Psoas muscle (tissue), 7 donors: ENCODE measurements at regions not wholly inside any gene's neighbourhood (a gene's known extent, or its start where the extent isn't known, plus 50 kb on each side); places are given as distances from the start of the nearest gene placed in this dataset.

ENCODE experiments used
- ATAC-seq, 4 donors: fragments of 200-7000 bp; cut with Tn5 transposase; one replicate each; pipeline ENCODE4 v1.9.1; 2020; ENCODE audit warnings: moderate library complexity in 3 of 4, mild to moderate bottlenecking in 2 of 4
- DNase-seq, 2 donors: peaks; one replicate each; pipeline ENCODE4 v3.0.0-alpha.2; 2020
- H3K27ac ChIP-seq: fragments of 200-600 bp; one replicate; pipeline ENCODE4 v1.8.0; 2022
- H3K27me3 ChIP-seq, 3 donors: fragments of 200-600 bp in 1 of 3; one replicate each; pipeline versions ENCODE4 v1.6.1 to v1.8.0; 2013 to 2022; ENCODE audit warnings: low read length in 2 of 3, mild to moderate bottlenecking in 2 of 3, moderate library complexity in 1 of 3; ENCODE audit not compliant: insufficient read depth in 3 of 3
- H3K36me3 ChIP-seq, 2 donors: fragments of 200-600 bp in 1 of 2; one replicate each; pipeline versions ENCODE4 v1.6.1 to v1.8.0; 2013 to 2022; ENCODE audit warnings: low read depth in 1 of 2, mild to moderate bottlenecking in 1 of 2, moderate library complexity in 1 of 2; ENCODE audit not compliant: insufficient read depth in 1 of 2
- H3K4me1 ChIP-seq: fragments of 200-600 bp; one replicate; pipeline ENCODE4 v1.8.0; 2022
- H3K4me3 ChIP-seq: fragments of 200-600 bp; one replicate; pipeline ENCODE4 v1.8.0; 2022; ENCODE audit warnings: mild to moderate bottlenecking
- H3K9me3 ChIP-seq: fragments of 200-600 bp; one replicate; pipeline ENCODE4 v1.8.0; 2022
- CTCF ChIP-seq: fragments of 200-600 bp; IDR thresholded peaks from one replicate; pipeline ENCODE4 v1.8.0; 2022; ENCODE audit warnings: antibody characterized with exemption
- WGBS, 3 donors: extraction: QIAGEN DNeasy Blood & Tissue Kit; methylation state at CpG; one replicate each; pipeline versions ENCODE4 v1.1.6 to v1.1.7; 2013; 5-methylcytosine and 5-hydroxymethylcytosine counted together
- intact Hi-C, 2 donors: fragments of 100-400 bp; cut with DNase I; formaldehyde crosslinking; loops; one replicate each; pipeline versions ENCODE4 v1.11.0 to v1.14.2; 2022
- donor health status: healthy with polysubstance abuse.
- donor health status: DM: no; HTN: no; CAD: no; lungs with moderate emphysema.
- donor health status: Bipolar disorder and iron deficiency.
- donor health status: healthy.
- donor health status: DM: yes; HTN: yes; CAD: no.
- donor health status: DM: no; HTN: no; CAD: no.
- donor health status: DM: yes; HTN: yes; CAD: no.

- Histone ChIP-seq H3K4me3 (no peak overlapping the region), H3K27me3 (peaks cover 0 to 2% (median 0%) of the 10 kb centered on the region in 3 donors), H3K4me1 (no peaks in the 10 kb centered on the region), H3K27ac (no peak overlapping the region), H3K9me3 (no peaks in the 10 kb centered on the region), H3K36me3 (no peaks in the 10 kb centered on the region)
- WGBS, 3 donors, result 83 to 89% (median 86%) methylated on average over 5 of the region's 5 CpGs
- ATAC-seq (no peak), DNase-seq (no peak)
- intact Hi-C loops, result no loop called here
- TF ChIP-seq CTCF, result no peak
Observed at GRCh38 chr7:121490309-121490708, 94.2 kb upstream of the FAM3C start.

GRCh38 chr7:121489440-121489839, 93.3 kb upstream of the FAM3C start:
- H3K4me1 ChIP-seq, result no peaks in the 10 kb centered on the region
- 76 to 82% (median 81%) methylated on average over 2 of the region's 2 CpGs for WGBS, 3 donors
- H3K27ac ChIP-seq, result no peak overlapping the region
- no peak overlapping the region for H3K4me3 ChIP-seq
- DNase-seq, result no peak
- ATAC-seq, result no peak
- TF ChIP-seq CTCF, result no peak
- H3K27me3 ChIP-seq, result peaks cover 0 to 2% (median 0%) of the 10 kb centered on the region in 3 donors
- H3K9me3 ChIP-seq, result no peaks in the 10 kb centered on the region
- H3K36me3 ChIP-seq, result no peaks in the 10 kb centered on the region
- intact Hi-C loops, result no loop called here

GRCh38 chr7:121488111-121488650, 92.1 kb upstream of the FAM3C start:
- Histone ChIP-seq H3K4me1 (no peaks in the 10 kb centered on the region), H3K9me3 (no peaks in the 10 kb centered on the region), H3K27ac (no peak overlapping the region), H3K4me3 (no peak overlapping the region), H3K27me3 (peaks cover 0 to 2% (median 0%) of the 10 kb centered on the region in 3 donors), H3K36me3 (no peaks in the 10 kb centered on the region)
- no peak for DNase-seq
- intact Hi-C loops, result no loop called here
- TF ChIP-seq CTCF, result no peak
- ATAC-seq, result no peak
- 84 to 86% (median 85%) methylated on average over 3 of the region's 3 CpGs for WGBS, 3 donors

GRCh38 chr7:121486590-121486989, 90.5 kb upstream of the FAM3C start:
- no peak for TF ChIP-seq CTCF
- 74 to 90% (median 76%) methylated on average over 1 of the region's 1 CpG for WGBS, 3 donors
- Histone ChIP-seq H3K9me3 (no peaks in the 10 kb centered on the region), H3K36me3 (no peaks in the 10 kb centered on the region), H3K27ac (no peak overlapping the region), H3K4me1 (no peaks in the 10 kb centered on the region), H3K27me3 (peaks cover 0 to 2% (median 0%) of the 10 kb centered on the region in 3 donors), H3K4me3 (no peak overlapping the region)
- ATAC-seq, result no peak
- DNase-seq, result no peak
- intact Hi-C loops, result no loop called here
